Activated CD4-positive, alpha-beta T cell treated with anti-CD3 and anti-CD28 coated beads, Interleukin-2, Interleukin-6, amounts not matched to agents 100 ng/mL and 50 ng/mL, durations not matched to agents 16 hours and 8 hours (primary cell): ENCODE measurements at regions not wholly inside any gene's neighbourhood (a gene's known extent, or its start where the extent isn't known, plus 50 kb on each side); places are given as distances from the start of the nearest gene placed in this dataset.
"Not testable (repeated sequence)": the region's sequence is repeated elsewhere in the genome, so short reads cannot be mapped to it uniquely, and the experiment has no call there.

Source experiments
- DNase-seq: peaks from one replicate; pipeline ENCODE4 v3.0.0-alpha.2; 2020

GRCh38 chr9:42931045-42931444, 747.6 kb downstream of the SPATA31A6 start:
- DNase-seq: not testable (repeated sequence)

GRCh38 chr9:42937583-42938235, 754.2 kb downstream of the SPATA31A6 start:
- DNase-seq: not testable (repeated sequence)

- not testable (repeated sequence) for DNase-seq
These were observed 763.6 kb downstream of the SPATA31A6 start for GRCh38 chr9:42947050-42947449.

GRCh38 chr9:42951239-42951638, 767.8 kb downstream of the SPATA31A6 start:
- peak; percentile 3 for DNase-seq

- not testable (repeated sequence) for DNase-seq
These were observed 781.7 kb downstream of the SPATA31A6 start for GRCh38 chr9:42965155-42965554.

GRCh38 chr9:42971872-42972271, 788.4 kb downstream of the SPATA31A6 start:
- not testable (repeated sequence) for DNase-seq

- DNase-seq: peak; percentile 17
These were observed 791.3 kb downstream of the SPATA31A6 start for GRCh38 chr9:42974725-42975124.

GRCh38 chr9:42984761-42985160, 801.3 kb downstream of the SPATA31A6 start:
- DNase-seq: not testable (repeated sequence)
